ENCODE measurements at regions not wholly inside any gene's neighbourhood (a gene's known extent, or its start where the extent isn't known, plus 50 kb on each side); places are given as distances from the start of the nearest gene placed in this dataset.

DNA sequence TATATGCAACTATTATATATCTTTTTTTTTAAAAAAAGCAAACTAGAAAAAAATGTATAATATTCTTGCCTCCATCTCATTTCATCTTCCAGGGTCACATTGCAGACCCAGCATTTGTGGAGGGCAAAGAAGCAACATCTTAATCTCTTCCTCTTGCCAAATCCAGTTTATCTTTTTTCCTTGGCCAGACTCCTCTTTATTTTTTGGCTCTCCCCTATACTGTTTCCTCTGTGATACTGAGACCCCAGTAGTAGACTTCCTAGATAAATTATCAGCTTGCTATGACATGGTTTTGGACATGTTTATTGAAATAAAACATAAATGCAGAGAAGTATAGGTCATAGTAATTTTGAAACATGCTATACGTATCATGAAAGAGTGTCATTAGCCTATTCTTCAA lies 303.8 kb upstream of the DDHD1 start:
- TF ChIP-seq CTCF (IDR thresholded peaks at IDR 0.05) = no peak
- no peak for TF ChIP-seq POLR2A (IDR thresholded peaks at IDR 0.05)
